C4-2B (cell line): ENCODE measurements at regions not wholly inside any gene's neighbourhood (a gene's known extent, or its start where the extent isn't known, plus 50 kb on each side); places are given as distances from the start of the nearest gene placed in this dataset.

Experiments used
- ZFX ChIP-seq: fragments of 450-650 bp; IDR thresholded peaks from 2 replicates; pipeline ENCODE4 v1.6.1; 2017
- TF ChIP-seq, protein P1 (sequence below): fragments of 450-650 bp; conservative IDR thresholded peaks from 2 replicates; pipeline ENCODE4 v1.5.1; 2017; ENCODE audit warnings: mild to moderate bottlenecking

GRCh38 chr5:171634511-171634910 is 151.1 kb upstream of the SMIM23 start:
- TF ChIP-seq, protein P1, sequence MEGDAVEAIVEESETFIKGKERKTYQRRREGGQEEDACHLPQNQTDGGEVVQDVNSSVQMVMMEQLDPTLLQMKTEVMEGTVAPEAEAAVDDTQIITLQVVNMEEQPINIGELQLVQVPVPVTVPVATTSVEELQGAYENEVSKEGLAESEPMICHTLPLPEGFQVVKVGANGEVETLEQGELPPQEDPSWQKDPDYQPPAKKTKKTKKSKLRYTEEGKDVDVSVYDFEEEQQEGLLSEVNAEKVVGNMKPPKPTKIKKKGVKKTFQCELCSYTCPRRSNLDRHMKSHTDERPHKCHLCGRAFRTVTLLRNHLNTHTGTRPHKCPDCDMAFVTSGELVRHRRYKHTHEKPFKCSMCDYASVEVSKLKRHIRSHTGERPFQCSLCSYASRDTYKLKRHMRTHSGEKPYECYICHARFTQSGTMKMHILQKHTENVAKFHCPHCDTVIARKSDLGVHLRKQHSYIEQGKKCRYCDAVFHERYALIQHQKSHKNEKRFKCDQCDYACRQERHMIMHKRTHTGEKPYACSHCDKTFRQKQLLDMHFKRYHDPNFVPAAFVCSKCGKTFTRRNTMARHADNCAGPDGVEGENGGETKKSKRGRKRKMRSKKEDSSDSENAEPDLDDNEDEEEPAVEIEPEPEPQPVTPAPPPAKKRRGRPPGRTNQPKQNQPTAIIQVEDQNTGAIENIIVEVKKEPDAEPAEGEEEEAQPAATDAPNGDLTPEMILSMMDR: no peak
- TF ChIP-seq ZFX: no peak
